NT2/D1 (cell line): ENCODE measurements at regions not wholly inside any gene's neighbourhood (a gene's known extent, or its start where the extent isn't known, plus 50 kb on each side); places are given as distances from the start of the nearest gene placed in this dataset.

ENCODE experiments used
- SUZ12 ChIP-seq: IDR thresholded peaks from 2 replicates; pipeline ENCODE4 v1.6.1; 2011; ENCODE audit not compliant: insufficient read length, insufficient read depth; ENCODE audit errors: extremely low read depth
- ZNF274 ChIP-seq: IDR thresholded peaks from 2 replicates; pipeline ENCODE4 v1.6.1; 2011; ENCODE audit warnings: mild to moderate bottlenecking, low read depth, low read length

DNA sequence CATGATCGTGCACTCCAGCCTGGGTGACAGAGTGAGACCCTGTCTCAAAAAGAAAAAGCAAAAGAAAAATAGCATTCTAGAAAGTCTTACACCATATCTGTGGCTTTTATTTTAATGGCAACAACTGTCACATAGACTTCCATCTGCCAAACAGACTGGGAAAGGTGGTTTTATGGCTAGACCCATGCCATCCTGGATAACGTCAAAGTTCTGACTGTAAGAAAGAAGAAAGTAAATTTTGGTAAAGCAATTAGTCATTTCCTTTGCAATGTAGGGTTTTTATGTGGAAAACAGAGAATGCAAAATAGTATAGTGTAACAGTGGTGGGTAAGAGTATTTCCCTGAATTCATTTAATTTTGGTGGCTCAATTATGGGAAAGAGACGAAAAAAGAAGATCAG is 75.5 kb upstream of the BARX2 start:
- no peak for TF ChIP-seq ZNF274
- no peak for TF ChIP-seq SUZ12
